ENCODE measurements at regions not wholly inside any gene's neighbourhood (a gene's known extent, or its start where the extent isn't known, plus 50 kb on each side); places are given as distances from the start of the nearest gene placed in this dataset.

DNA sequence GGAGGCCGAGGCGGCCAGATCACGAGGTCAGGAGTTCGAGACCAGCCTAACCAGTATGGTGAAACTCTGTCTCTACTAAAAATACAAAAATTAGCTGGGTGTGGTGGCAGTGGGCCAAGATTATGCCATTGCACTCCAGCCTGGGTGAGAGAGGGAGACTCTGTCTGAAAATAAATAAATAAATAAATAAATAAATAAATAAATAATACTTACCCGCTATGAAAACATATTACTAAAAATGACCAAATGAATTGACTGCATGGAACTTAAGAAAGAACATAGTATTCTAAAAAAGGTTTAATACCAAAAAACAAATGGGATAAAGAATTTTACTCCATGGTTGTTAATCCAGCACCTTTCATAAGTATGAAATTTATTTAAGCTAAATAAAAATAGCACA is 305.0 kb downstream of the GATA3 start:
- no peak for DNase-seq (ENCODE audit: extremely low spot score in 2 of 2)
- H3K4me1 ChIP-seq: no peaks in the 10 kb centered on the region
- no peaks in the 10 kb centered on the region for H3K36me3 ChIP-seq
- no peak overlapping the region for H3K4me3 ChIP-seq
- TF ChIP-seq, protein P1, sequence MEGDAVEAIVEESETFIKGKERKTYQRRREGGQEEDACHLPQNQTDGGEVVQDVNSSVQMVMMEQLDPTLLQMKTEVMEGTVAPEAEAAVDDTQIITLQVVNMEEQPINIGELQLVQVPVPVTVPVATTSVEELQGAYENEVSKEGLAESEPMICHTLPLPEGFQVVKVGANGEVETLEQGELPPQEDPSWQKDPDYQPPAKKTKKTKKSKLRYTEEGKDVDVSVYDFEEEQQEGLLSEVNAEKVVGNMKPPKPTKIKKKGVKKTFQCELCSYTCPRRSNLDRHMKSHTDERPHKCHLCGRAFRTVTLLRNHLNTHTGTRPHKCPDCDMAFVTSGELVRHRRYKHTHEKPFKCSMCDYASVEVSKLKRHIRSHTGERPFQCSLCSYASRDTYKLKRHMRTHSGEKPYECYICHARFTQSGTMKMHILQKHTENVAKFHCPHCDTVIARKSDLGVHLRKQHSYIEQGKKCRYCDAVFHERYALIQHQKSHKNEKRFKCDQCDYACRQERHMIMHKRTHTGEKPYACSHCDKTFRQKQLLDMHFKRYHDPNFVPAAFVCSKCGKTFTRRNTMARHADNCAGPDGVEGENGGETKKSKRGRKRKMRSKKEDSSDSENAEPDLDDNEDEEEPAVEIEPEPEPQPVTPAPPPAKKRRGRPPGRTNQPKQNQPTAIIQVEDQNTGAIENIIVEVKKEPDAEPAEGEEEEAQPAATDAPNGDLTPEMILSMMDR (IDR thresholded peaks at IDR 0.05): no peak
- no peak for TF ChIP-seq POLR2A (IDR thresholded peaks at IDR 0.05)
- no peak for TF ChIP-seq POLR2AphosphoS5 (IDR thresholded peaks at IDR 0.05; ENCODE audit: insufficient read depth in 1 of 2, low read depth in 1 of 2)
- no peaks in the 10 kb centered on the region for H3K9me3 ChIP-seq
- H3K27me3 ChIP-seq: no peaks in the 10 kb centered on the region
- no peak overlapping the region for H3K27ac ChIP-seq
- intact Hi-C loops (cut with DNase I): no loop called here

DNA sequence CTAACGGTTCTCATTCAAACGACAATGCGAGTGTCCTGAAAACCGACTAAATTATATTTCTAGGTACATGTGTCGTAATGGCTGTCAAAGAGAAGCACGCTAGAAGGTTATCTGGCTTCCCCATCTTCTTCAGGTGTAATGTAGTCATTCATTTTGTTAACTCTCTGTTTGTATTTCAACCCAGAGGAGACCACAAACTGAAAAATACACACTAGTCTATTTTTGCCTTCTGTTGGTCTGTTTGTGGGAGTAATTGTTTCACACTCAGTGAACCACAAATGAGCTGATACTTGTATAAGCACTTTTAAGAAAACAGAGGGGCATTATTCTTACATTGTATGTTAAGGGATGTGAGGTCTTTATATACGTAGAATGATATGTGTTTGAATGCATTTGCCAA is 305.9 kb downstream of the GATA3 start:
- no peak overlapping the region for H3K27ac ChIP-seq
- no peak overlapping the region for H3K4me3 ChIP-seq
- H3K4me1 ChIP-seq: no peaks in the 10 kb centered on the region
- TF ChIP-seq POLR2A (IDR thresholded peaks at IDR 0.05): no peak
- no peak for TF ChIP-seq POLR2AphosphoS5 (IDR thresholded peaks at IDR 0.05; ENCODE audit: insufficient read depth in 1 of 2, low read depth in 1 of 2)
- TF ChIP-seq, protein P1 (IDR thresholded peaks at IDR 0.05): no peak
- H3K36me3 ChIP-seq: no peaks in the 10 kb centered on the region
- no peak for DNase-seq (ENCODE audit: extremely low spot score in 2 of 2)
- intact Hi-C loops (cut with DNase I): no loop called here
- no peaks in the 10 kb centered on the region for H3K9me3 ChIP-seq
- H3K27me3 ChIP-seq: no peaks in the 10 kb centered on the region

DNA sequence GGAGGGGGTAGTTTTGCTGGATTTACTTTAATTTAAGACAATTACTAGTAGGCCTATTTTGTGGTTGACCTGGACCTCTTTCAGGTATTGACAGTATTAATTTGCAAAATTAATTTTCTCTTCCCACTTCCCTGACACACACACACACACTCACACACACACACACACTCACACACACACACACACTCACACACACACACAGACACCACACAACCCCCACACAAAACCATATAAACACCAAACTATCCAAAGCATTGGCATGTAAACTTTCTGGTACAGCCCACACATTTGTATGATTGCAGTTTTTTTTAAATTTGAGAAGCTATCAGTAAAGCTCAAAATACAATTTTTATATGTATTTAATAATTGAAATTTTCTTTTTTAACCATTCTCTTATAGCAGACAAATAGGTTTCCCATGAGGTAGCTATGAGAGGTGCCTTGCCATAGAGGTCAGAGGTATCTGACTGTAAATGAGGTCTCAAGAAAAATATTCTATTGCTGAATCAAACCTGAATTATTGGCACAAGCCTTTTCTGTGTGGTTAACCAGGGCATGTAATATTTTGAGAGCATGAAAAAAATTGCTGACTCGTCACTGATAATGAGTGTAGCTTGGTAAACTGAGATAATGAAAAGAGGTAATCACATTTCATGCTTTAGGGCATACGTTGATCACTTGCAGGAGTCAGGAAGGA is 306.5 kb downstream of the GATA3 start:
- H3K4me3 ChIP-seq: no peak overlapping the region

DNA sequence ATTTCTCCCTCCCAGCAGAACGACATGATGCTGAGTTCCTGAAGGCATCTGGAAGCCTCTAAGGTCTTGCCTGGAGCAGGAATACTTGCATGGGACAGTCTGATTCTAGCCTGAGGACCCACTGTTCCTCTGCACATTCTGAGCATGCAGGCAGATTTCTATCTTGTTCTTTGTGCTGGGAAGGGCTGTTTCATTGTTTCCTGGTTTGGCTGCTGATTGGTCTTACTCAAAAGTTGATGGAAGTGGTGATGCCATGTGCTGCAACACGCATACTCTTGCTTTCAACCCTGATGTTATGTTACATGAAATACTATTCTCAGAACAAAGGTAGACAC is 307.0 kb downstream of the GATA3 start:
- no peaks in the 10 kb centered on the region for H3K27me3 ChIP-seq
- H3K4me3 ChIP-seq: no peak overlapping the region
- H3K9me3 ChIP-seq: no peaks in the 10 kb centered on the region
- H3K4me1 ChIP-seq: no peaks in the 10 kb centered on the region
- TF ChIP-seq POLR2AphosphoS5 (IDR thresholded peaks at IDR 0.05; ENCODE audit: insufficient read depth in 1 of 2, low read depth in 1 of 2): no peak
- TF ChIP-seq POLR2A (IDR thresholded peaks at IDR 0.05): no peak
- TF ChIP-seq, protein P1 (IDR thresholded peaks at IDR 0.05): no peak
- no peak for DNase-seq (ENCODE audit: extremely low spot score in 2 of 2)
- intact Hi-C loops (cut with DNase I): no loop called here
- no peak overlapping the region for H3K27ac ChIP-seq
- no peaks in the 10 kb centered on the region for H3K36me3 ChIP-seq

More for the DNA sequence above, 306.5 kb downstream of the GATA3 start:
- intact Hi-C loops (cut with DNase I): no loop called here
- no peak for DNase-seq (ENCODE audit: extremely low spot score in 2 of 2)
- Histone ChIP-seq H3K4me1 (no peaks in the 10 kb centered on the region), H3K9me3 (no peaks in the 10 kb centered on the region), H3K27me3 (no peaks in the 10 kb centered on the region), H3K36me3 (no peaks in the 10 kb centered on the region), H3K27ac (no peak overlapping the region)
- TF ChIP-seq, protein P1 (IDR thresholded peaks at IDR 0.05): no peak
- TF ChIP-seq POLR2A (IDR thresholded peaks at IDR 0.05): no peak
- no peak for TF ChIP-seq POLR2AphosphoS5 (IDR thresholded peaks at IDR 0.05; ENCODE audit: insufficient read depth in 1 of 2, low read depth in 1 of 2)
